ENCODE measurements at regions not wholly inside any gene's neighbourhood (a gene's known extent, or its start where the extent isn't known, plus 50 kb on each side); places are given as distances from the start of the nearest gene placed in this dataset.

DNA sequence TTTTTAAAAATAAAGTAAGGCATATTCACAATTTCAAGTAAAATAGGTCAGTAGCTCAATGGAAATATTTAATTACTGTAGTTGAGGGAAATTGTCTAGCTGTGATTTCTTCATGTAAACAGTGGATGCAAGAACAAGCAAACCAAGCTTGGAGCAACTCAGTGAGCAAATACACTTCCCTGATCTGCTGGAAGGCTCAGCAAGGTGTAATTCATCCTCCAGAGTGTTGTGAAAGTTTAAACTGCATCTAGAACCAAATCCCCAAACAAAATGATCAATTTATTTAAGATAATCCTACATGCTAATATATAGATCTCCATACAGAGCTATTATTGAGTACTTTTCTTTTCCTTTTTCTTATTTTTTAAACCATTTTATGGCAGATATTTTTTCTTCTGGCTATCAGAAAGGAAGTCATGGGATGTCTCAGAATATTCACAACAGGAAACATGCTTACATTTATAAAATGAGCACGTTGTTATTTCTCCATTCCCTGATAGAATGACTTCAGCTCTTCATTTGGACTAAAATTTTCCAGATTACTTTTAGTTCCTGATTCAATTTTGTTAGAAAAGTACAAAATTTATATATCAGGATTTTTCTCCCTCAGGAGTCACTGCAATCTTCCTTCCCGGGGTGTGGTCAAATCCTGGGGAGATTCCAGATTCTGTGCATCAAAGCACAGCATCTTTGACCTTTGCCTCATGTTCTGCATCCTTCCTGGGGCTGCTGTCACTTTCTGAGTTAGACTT, 219.2 kb upstream of the ELL2 start:
- H3K27me3 ChIP-seq (ENCODE audit: control insufficient read depth, insufficient read depth, low read length), result no peaks in the 10 kb centered on the region
- H3K36me3 ChIP-seq (ENCODE audit: control insufficient read depth, insufficient read depth, low read length), result no peaks in the 10 kb centered on the region
- no peak for TF ChIP-seq TCF7L2 (IDR thresholded peaks at IDR 0.05; ENCODE audit: low read depth, low read length)
- TF ChIP-seq, protein P1, sequence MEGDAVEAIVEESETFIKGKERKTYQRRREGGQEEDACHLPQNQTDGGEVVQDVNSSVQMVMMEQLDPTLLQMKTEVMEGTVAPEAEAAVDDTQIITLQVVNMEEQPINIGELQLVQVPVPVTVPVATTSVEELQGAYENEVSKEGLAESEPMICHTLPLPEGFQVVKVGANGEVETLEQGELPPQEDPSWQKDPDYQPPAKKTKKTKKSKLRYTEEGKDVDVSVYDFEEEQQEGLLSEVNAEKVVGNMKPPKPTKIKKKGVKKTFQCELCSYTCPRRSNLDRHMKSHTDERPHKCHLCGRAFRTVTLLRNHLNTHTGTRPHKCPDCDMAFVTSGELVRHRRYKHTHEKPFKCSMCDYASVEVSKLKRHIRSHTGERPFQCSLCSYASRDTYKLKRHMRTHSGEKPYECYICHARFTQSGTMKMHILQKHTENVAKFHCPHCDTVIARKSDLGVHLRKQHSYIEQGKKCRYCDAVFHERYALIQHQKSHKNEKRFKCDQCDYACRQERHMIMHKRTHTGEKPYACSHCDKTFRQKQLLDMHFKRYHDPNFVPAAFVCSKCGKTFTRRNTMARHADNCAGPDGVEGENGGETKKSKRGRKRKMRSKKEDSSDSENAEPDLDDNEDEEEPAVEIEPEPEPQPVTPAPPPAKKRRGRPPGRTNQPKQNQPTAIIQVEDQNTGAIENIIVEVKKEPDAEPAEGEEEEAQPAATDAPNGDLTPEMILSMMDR (IDR thresholded peaks at IDR 0.05), result no peak
- TF ChIP-seq, protein P2, sequence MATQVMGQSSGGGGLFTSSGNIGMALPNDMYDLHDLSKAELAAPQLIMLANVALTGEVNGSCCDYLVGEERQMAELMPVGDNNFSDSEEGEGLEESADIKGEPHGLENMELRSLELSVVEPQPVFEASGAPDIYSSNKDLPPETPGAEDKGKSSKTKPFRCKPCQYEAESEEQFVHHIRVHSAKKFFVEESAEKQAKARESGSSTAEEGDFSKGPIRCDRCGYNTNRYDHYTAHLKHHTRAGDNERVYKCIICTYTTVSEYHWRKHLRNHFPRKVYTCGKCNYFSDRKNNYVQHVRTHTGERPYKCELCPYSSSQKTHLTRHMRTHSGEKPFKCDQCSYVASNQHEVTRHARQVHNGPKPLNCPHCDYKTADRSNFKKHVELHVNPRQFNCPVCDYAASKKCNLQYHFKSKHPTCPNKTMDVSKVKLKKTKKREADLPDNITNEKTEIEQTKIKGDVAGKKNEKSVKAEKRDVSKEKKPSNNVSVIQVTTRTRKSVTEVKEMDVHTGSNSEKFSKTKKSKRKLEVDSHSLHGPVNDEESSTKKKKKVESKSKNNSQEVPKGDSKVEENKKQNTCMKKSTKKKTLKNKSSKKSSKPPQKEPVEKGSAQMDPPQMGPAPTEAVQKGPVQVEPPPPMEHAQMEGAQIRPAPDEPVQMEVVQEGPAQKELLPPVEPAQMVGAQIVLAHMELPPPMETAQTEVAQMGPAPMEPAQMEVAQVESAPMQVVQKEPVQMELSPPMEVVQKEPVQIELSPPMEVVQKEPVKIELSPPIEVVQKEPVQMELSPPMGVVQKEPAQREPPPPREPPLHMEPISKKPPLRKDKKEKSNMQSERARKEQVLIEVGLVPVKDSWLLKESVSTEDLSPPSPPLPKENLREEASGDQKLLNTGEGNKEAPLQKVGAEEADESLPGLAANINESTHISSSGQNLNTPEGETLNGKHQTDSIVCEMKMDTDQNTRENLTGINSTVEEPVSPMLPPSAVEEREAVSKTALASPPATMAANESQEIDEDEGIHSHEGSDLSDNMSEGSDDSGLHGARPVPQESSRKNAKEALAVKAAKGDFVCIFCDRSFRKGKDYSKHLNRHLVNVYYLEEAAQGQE (IDR thresholded peaks at IDR 0.05; ENCODE audit: insufficient read depth in 1 of 2, low read depth in 2 of 2, low read length in 1 of 2), result no peak
- in situ Hi-C loops (cut with HindIII; ENCODE audit: low pct_unique_long_range_greater_than_20kb, low sequenced_read_pairs) (no loop called here), intact Hi-C loops (cut with micrococcal nuclease; ENCODE audit: unreplicated experiment) (no loop called here)
- ATAC-seq (no peak), DNase-seq (ENCODE audit: low read depth, low spot score) (no peak)
- ChIA-PET POLR2A (no interaction called here), CTCF (no interaction called here)
- H3K27ac ChIP-seq (ENCODE audit: low read length), result peak overlapping the region; percentile 13; the same call in 1 of the 2 replicates
- 0 out of 2 replicates have a peak, but pooled peaks cover 3% of the 10 kb centered on the region for H3K9me3 ChIP-seq (ENCODE audit: control insufficient read depth, insufficient read depth, low read depth, low read length)
- H3K4me1 ChIP-seq (ENCODE audit: control insufficient read depth, insufficient read depth, low read length), result no peaks in the 10 kb centered on the region
- H3K4me3 ChIP-seq (ENCODE audit: low read depth in 2 of 2, low read length in 2 of 2), result no peak overlapping the region
- BruUV-seq (replicated peaks), result no TSS peak

DNA sequence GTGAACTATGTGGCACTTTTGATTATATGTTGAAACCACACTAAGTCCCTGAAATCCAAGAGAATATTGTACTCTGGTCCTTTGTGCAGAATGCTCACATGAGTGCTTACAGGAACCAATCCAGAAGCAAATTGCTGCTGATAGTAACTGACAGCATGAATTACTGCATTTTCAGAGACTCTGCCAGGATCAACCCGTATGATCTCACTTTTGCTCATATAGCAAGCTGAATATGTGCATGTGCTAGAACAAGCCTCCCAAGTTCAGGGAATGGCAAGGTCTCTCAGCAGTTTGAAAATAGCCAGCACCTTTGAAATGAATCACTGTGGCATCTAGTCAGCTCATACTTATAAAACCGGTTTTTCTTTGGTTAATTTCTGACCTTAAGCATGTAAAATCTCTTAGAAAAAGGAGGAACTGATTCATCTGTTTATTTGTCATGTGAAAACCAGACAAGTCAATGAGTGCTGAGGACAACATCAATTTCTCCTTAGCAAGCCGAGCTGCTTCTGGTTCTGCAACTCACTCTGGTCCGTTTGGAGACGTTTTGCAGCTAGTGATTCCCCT, 215.7 kb upstream of the ELL2 start:
- intact Hi-C loops (cut with micrococcal nuclease; ENCODE audit: unreplicated experiment), result no loop called here
- no peak for ATAC-seq

More for the DNA sequence above, 215.7 kb upstream of the ELL2 start:
- BruUV-seq (replicated peaks), result no TSS peak
- Histone ChIP-seq H3K4me1 (ENCODE audit: control insufficient read depth, insufficient read depth, low read length) (no peaks in the 10 kb centered on the region), H3K36me3 (ENCODE audit: control insufficient read depth, insufficient read depth, low read length) (no peaks in the 10 kb centered on the region), H3K27ac (ENCODE audit: low read length) (no peak overlapping the region), H3K4me3 (ENCODE audit: low read depth in 2 of 2, low read length in 2 of 2) (no peak overlapping the region), H3K9me3 (ENCODE audit: control insufficient read depth, insufficient read depth, low read depth, low read length) (0 out of 2 replicates have a peak, but pooled peaks cover 3% of the 10 kb centered on the region), H3K27me3 (ENCODE audit: control insufficient read depth, insufficient read depth, low read length) (no peaks in the 10 kb centered on the region)
- in situ Hi-C loops (cut with HindIII; ENCODE audit: low pct_unique_long_range_greater_than_20kb, low sequenced_read_pairs), result no loop called here
- DNase-seq (ENCODE audit: low read depth, low spot score), result no peak
- POLR2A ChIA-PET, result no interaction called here
- TF ChIP-seq, protein P1 (IDR thresholded peaks at IDR 0.05), result no peak
- no peak for TF ChIP-seq SIN3A (IDR thresholded peaks at IDR 0.05; ENCODE audit: borderline replicate concordance, insufficient read depth, low read depth, low read length)
- no peak for TF ChIP-seq TCF7L2 (IDR thresholded peaks at IDR 0.05; ENCODE audit: low read depth, low read length)
- TF ChIP-seq, protein P2 (IDR thresholded peaks at IDR 0.05; ENCODE audit: insufficient read depth in 1 of 2, low read depth in 2 of 2, low read length in 1 of 2), result no peak
- TF ChIP-seq POLR2AphosphoS5 (IDR thresholded peaks at IDR 0.05; ENCODE audit: low read depth, low read length), result no peak
- CTCF ChIA-PET, result no interaction called here
